Choroid plexus epithelial cell (primary cell): ENCODE measurements at regions not wholly inside any gene's neighbourhood (a gene's known extent, or its start where the extent isn't known, plus 50 kb on each side); places are given as distances from the start of the nearest gene placed in this dataset.

Experiments used
- DNase-seq: peaks from one replicate; pipeline ENCODE4 v3.0.0-alpha.2; 2010; ENCODE audit warnings: low read depth
- H3K4me3 ChIP-seq: 2 replicates; pipeline ENCODE4 v1.5.1; 2011; ENCODE audit warnings: low read depth, mild to moderate bottlenecking, control low read depth, low read length, moderate library complexity
- CTCF ChIP-seq: conservative IDR thresholded peaks from 2 replicates; pipeline ENCODE4 v1.5.1; 2011; ENCODE audit warnings: low read depth, mild to moderate bottlenecking, control low read depth, inconsistent platforms, low read length, moderate library complexity

GRCh38 chr18:44594799-44595467, 85.8 kb upstream of the SETBP1 start:
- peak; percentile 76 for DNase-seq
- TF ChIP-seq CTCF: no peak
- H3K4me3 ChIP-seq: no peak overlapping the region

- no peak for DNase-seq
- H3K4me3 ChIP-seq: no peak overlapping the region
- no peak for TF ChIP-seq CTCF
Observed at GRCh38 chr18:44597797-44598196, 82.9 kb upstream of the SETBP1 start.

- no peak for TF ChIP-seq CTCF
- no peak for DNase-seq
- no peak overlapping the region for H3K4me3 ChIP-seq
Observed at GRCh38 chr18:44598514-44598913, 82.2 kb upstream of the SETBP1 start.

GRCh38 chr18:44599412-44599811, 81.3 kb upstream of the SETBP1 start:
- no peak overlapping the region for H3K4me3 ChIP-seq
- TF ChIP-seq CTCF: no peak
- DNase-seq: peak; percentile 72

GRCh38 chr18:44601447-44601846, 79.2 kb upstream of the SETBP1 start:
- H3K4me3 ChIP-seq: no peak overlapping the region
- DNase-seq: peak; percentile 72
- TF ChIP-seq CTCF: no peak

GRCh38 chr18:44602380-44602779, 78.3 kb upstream of the SETBP1 start:
- TF ChIP-seq CTCF: no peak
- no peak overlapping the region for H3K4me3 ChIP-seq
- peak; percentile 94 for DNase-seq

GRCh38 chr18:44602845-44603244, 77.8 kb upstream of the SETBP1 start:
- no peak for TF ChIP-seq CTCF
- peak; percentile 14 for DNase-seq
- no peak overlapping the region for H3K4me3 ChIP-seq
